GM12878 (cell line): ENCODE measurements at regions not wholly inside any gene's neighbourhood (a gene's known extent, or its start where the extent isn't known, plus 50 kb on each side); places are given as distances from the start of the nearest gene placed in this dataset.

Experiments
- ATAC-seq: fragments of 200-7000 bp; cut with Tn5 transposase; 3 replicates; pipeline ENCODE4 v1.9.1; 2020; ENCODE audit warnings: mild to moderate bottlenecking, moderate library complexity
- BruUV-seq: library from RNA; stranded (reverse); fragments of 400-500 nt; replicated peaks from 2 replicates; lab custom pipeline; 2021; lab: Mats Ljungman, UMichigan
- CTCF ChIA-PET: fragments of 300-600 bp; sonication (Branson Sonifier 250); formaldehyde crosslinking; extraction: SDS; loops from one replicate; lab custom pipeline; 2021; ENCODE audit warnings: inconsistent platforms; lab: Yijun Ruan, JAX
- POLR2A ChIA-PET: fragments of 350-600 bp; formaldehyde crosslinking; extraction: SDS; loops from one replicate; lab custom pipeline; 2021; ENCODE audit warnings: inconsistent platforms; lab: Charles Lee
- RAD21 ChIA-PET: fragments of 300-600 bp; sonication (Branson Sonifier 250); formaldehyde crosslinking; loops from one replicate; lab custom pipeline; 2023; ENCODE audit warnings: antibody characterized with exemption; ENCODE audit not compliant: unreplicated experiment; lab: Charles Lee
- SMC1A ChIA-PET: fragments of 300-600 bp; sonication (Branson Sonifier 250); formaldehyde crosslinking; loops from one replicate; lab custom pipeline; 2023; ENCODE audit not compliant: unreplicated experiment, uncharacterized antibody; lab: Charles Lee
- DNase-seq: peaks from one replicate; pipeline ENCODE4 v3.0.0-alpha.2; 2011; ENCODE audit warnings: low read depth, low spot score
- FAIRE-seq: peaks from 3 replicates; lab custom pipeline; 2011; peaks lifted over from hg19 to GRCh38; lab: Jason Lieb, UNC
- H2AFZ ChIP-seq: 2 replicates; pipeline ENCODE4 v1.6.0; 2011; ENCODE audit warnings: low read depth, low read length, control low read depth; ENCODE audit not compliant: control insufficient read depth
- H3K27ac ChIP-seq: 2 replicates; pipeline ENCODE4 v1.5.1; 2011; ENCODE audit warnings: control low read depth; ENCODE audit not compliant: control insufficient read depth, insufficient read depth
- H3K27me3 ChIP-seq, 2 experiments: replicated peaks in 1 of 2; 2 replicates each; pipeline versions ENCODE4 v1.6.0 to v1.6.1; 2011; ENCODE audit warnings: low read length in 1 of 2; ENCODE audit not compliant: control insufficient read depth in 2 of 2, insufficient read depth in 2 of 2
- H3K36me3 ChIP-seq, 2 experiments: 2 replicates each; pipeline ENCODE4 v1.5.1; 2011; ENCODE audit warnings: low read length in 1 of 2; ENCODE audit not compliant: control insufficient read depth in 2 of 2, insufficient read depth in 2 of 2
- H3K4me1 ChIP-seq: 2 replicates; pipeline ENCODE4 v1.6.1; 2011; ENCODE audit warnings: mild to moderate bottlenecking, low read length, moderate library complexity, mixed read lengths; ENCODE audit not compliant: control insufficient read depth, insufficient read depth
- H3K4me2 ChIP-seq: 2 replicates; pipeline ENCODE4 v1.6.0; 2011; ENCODE audit warnings: control low read depth; ENCODE audit not compliant: control insufficient read depth, insufficient read depth
- H3K4me3 ChIP-seq: fragments of 200-600 bp; sonication (generic); 2 replicates; pipeline ENCODE4 v1.5.1; 2016
- H3K79me2 ChIP-seq: 2 replicates; pipeline ENCODE4 v1.6.0; 2011; ENCODE audit warnings: low read length; ENCODE audit not compliant: control insufficient read depth, insufficient read depth
- H3K9ac ChIP-seq: 2 replicates; pipeline ENCODE4 v1.8.0; 2011; ENCODE audit warnings: low read length, control low read depth, mixed read lengths; ENCODE audit not compliant: control insufficient read depth, insufficient read depth
- H3K9me3 ChIP-seq: replicated peaks from 3 replicates; pipeline ENCODE4 v1.5.1; 2011; ENCODE audit warnings: mild to moderate bottlenecking, low read length; ENCODE audit not compliant: control insufficient read depth, insufficient read depth
- H4K20me1 ChIP-seq: 2 replicates; pipeline ENCODE4 v1.6.0; 2011; ENCODE audit not compliant: control insufficient read depth, insufficient read depth
- CHD1 ChIP-seq: IDR thresholded peaks from 2 replicates; pipeline ENCODE4 v1.6.1; 2012; ENCODE audit warnings: low read depth, low read length, improper control_type of control experiment
- CHD4 ChIP-seq: fragments of 200-600 bp; sonication (generic); IDR thresholded peaks from 2 replicates; pipeline ENCODE4 v1.6.1; 2016; ENCODE audit warnings: mild to moderate bottlenecking
- IRF3 ChIP-seq: fragments of 450-650 bp; IDR thresholded peaks from 2 replicates; pipeline ENCODE4 v1.6.1; 2014; ENCODE audit warnings: mild to moderate bottlenecking
- JUNB ChIP-seq: IDR thresholded peaks from 2 replicates; pipeline ENCODE4 v1.6.1; 2016; ENCODE audit warnings: antibody characterized with exemption, mild to moderate bottlenecking
- MYC ChIP-seq: IDR thresholded peaks from 2 replicates; pipeline ENCODE4 v1.6.1; 2011; ENCODE audit warnings: mild to moderate bottlenecking, low read length, moderate library complexity, inconsistent platforms; ENCODE audit not compliant: insufficient read depth, insufficient replicate concordance, insufficient read length, severe bottlenecking
- NFXL1 ChIP-seq: fragments of 450-650 bp; IDR thresholded peaks from 2 replicates; pipeline ENCODE4 v1.6.1; 2017; ENCODE audit warnings: antibody characterized with exemption, mild to moderate bottlenecking, borderline replicate concordance
- PRDM15 ChIP-seq: fragments of 450-650 bp; formaldehyde crosslinking; IDR thresholded peaks from 2 replicates; pipeline ENCODE4 v1.4.0; 2020; ENCODE audit warnings: mild to moderate bottlenecking, moderate library complexity
- RELB ChIP-seq: fragments of 450-650 bp; IDR thresholded peaks from 2 replicates; pipeline ENCODE4 v1.6.1; 2017; ENCODE audit warnings: low read depth, mild to moderate bottlenecking, moderate library complexity
- SMAD5 ChIP-seq: IDR thresholded peaks from 2 replicates; pipeline ENCODE4 v1.6.1; 2016; ENCODE audit warnings: antibody characterized with exemption, low read depth
- SPI1 ChIP-seq: IDR thresholded peaks from 2 replicates; pipeline ENCODE4 v1.6.1; 2011; ENCODE audit warnings: low read depth, mild to moderate bottlenecking, low read length, moderate library complexity, borderline replicate concordance; ENCODE audit not compliant: insufficient read depth
- WGBS: methylation state at CpG from one replicate; pipeline ENCODE4 v1.1.6; 2016; ENCODE audit warnings: low lambda C conversion rate; ENCODE audit not compliant: insufficient replicate concordance, insufficient coverage; ENCODE audit errors: missing lambda C conversion rate; 5-methylcytosine and 5-hydroxymethylcytosine counted together
- in situ Hi-C: fragments of 300-500 bp; cut with MboI; formaldehyde crosslinking; loops from 9 replicates; pipeline ENCODE4 v1.14.3; 2018; ENCODE audit warnings: mixed read lengths
- intact Hi-C: fragments of 100-400 bp; cut with micrococcal nuclease; formaldehyde crosslinking; loops from one replicate; pipeline ENCODE4 v1.14.2; 2022; ENCODE audit not compliant: unreplicated experiment

GRCh38 chr1:48054232-48054631 is 57.0 kb upstream of the TRABD2B start:
- Histone ChIP-seq H2AFZ (no peak overlapping the region), H3K9ac (no peak overlapping the region), H4K20me1 (no peaks in the 10 kb centered on the region), H3K4me3 (no peak overlapping the region), H3K27me3 (peaks cover 0 to 1% of the 10 kb centered on the region in 2 experiments; a peak in 1 of 4 replicates), H3K79me2 (no peaks in the 10 kb centered on the region), H3K27ac (no peak overlapping the region), H3K36me3 (no peaks in the 10 kb centered on the region), H3K9me3 (no peaks in the 10 kb centered on the region), H3K4me2 (no peak overlapping the region), H3K4me1 (no peaks in the 10 kb centered on the region)
- BruUV-seq, result no TSS peak
- no peak for DNase-seq
- intact Hi-C loops (no loop called here), in situ Hi-C loops (no loop called here)
- ChIA-PET SMC1A (no interaction called here), POLR2A (no interaction called here), RAD21 (no interaction called here), CTCF (no interaction called here)
- ATAC-seq, result no peak
- no peak for FAIRE-seq
- TF ChIP-seq IRF3, result no peak
- TF ChIP-seq SMAD5, result no peak

- intact Hi-C loops, result no loop called here
- Histone ChIP-seq H3K79me2 (no peaks in the 10 kb centered on the region), H3K4me1 (no peaks in the 10 kb centered on the region), H2AFZ (no peak overlapping the region), H3K27me3 (peaks cover 0 to 3% of the 10 kb centered on the region in 2 experiments; a peak in 3 of 4 replicates), H3K4me2 (no peak overlapping the region), H3K4me3 (no peak overlapping the region), H3K27ac (no peak overlapping the region), H3K9me3 (no peaks in the 10 kb centered on the region), H3K9ac (no peak overlapping the region)
- no peak for DNase-seq
- ChIA-PET POLR2A (no interaction called here), RAD21 (no interaction called here), SMC1A (no interaction called here), CTCF (interaction anchor here (0.8 kb wide), 1 partner anchor 8 kb away, joined by 3 read pairs; no protein-coding TSS in a partner anchor)
- FAIRE-seq, result no peak
- TF ChIP-seq SPI1 (no peak), MYC (no peak), RELB (no peak), NFXL1 (no peak), JUNB (no peak), PRDM15 (CRISPR knock-in tag) (no peak), CHD1 (no peak), CHD4 (no peak), IRF3 (no peak)
- TF ChIP-seq, all 136 proteins: peak for 0
- H4K20me1 ChIP-seq, result no peaks in the 10 kb centered on the region
- no peaks in the 10 kb centered on the region for H3K36me3 ChIP-seq
- BruUV-seq, result no TSS peak
- WGBS, result 0% methylated on average over 1 of the region's 1 CpG
- ATAC-seq, result no peak
- in situ Hi-C loops, result no loop called here
Measured at GRCh38 chr1:48052923-48053291, 55.7 kb upstream of the TRABD2B start.
